GM19043 (cell line): ENCODE measurements at regions not wholly inside any gene's neighbourhood (a gene's known extent, or its start where the extent isn't known, plus 50 kb on each side); places are given as distances from the start of the nearest gene placed in this dataset.
"Not testable (repeated sequence)": the region's sequence is repeated elsewhere in the genome, so short reads cannot be mapped to it uniquely, and the experiment has no call there.

Experiments
- ATAC-seq: cut with Tn5 transposase; IDR thresholded peaks from one replicate; pipeline ENCODE4 v1.9.1; 2021; ENCODE audit warnings: low read depth; ENCODE audit not compliant: unreplicated experiment

DNA sequence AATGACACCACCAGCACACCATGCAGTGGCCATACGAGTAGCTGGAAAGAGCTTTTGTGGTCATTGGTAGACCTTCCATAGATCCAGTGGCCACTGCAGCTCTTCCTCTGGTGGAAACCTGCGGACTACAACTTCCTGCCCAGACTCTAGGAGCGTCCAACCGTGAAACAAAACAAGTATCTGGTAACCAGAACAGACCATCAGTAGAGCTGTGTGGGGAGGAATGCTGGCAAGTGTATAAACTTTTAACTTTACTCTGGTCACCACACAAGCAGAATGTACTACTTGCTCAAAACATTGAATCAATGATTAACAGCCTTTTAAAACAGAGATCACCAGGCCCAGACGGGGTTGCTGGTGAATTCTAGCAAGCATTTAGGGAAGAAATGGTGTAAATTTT lies 154.7 kb upstream of the DGKB start:
- no peak for ATAC-seq

GRCh38 chr7:15054304-15054703 lies 151.8 kb upstream of the DGKB start:
- not testable (repeated sequence) for ATAC-seq

DNA sequence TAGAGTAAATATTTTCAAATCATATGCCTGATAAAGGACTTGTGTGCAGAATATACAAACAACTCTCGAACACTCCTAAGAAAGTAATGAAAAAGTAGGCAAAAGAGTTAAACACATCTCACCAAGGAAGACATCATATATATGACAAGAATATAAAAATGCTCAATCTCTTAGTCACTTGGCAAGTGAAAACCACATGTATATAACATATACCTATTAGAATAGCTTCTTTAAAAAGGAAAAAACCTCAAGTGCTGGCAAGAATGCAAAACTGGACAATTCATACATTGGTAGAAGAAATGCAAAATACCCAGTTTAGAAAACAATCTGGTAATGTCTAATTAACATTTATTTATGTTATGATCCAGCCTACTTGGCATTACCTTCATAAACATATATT lies 146.6 kb upstream of the DGKB start:
- ATAC-seq: no peak

DNA sequence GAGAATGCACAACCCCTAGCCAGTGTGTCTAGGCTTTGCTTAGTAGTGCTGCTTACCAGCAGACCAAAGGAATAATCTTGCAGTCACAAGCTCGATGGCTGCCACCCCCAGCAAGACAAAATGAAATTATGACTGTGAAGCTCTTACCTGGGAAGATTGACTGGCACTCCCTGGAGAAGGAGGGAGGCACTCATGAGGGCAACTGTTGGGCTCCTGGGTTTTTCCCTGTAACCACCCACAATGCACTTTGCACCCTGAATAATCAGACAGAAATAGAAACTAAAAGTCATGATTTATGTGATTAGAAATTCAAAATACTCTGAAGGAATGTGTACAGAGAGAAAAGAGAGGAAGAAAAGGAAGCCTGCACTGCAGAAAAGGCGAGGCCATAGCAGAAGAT lies 144.3 kb upstream of the DGKB start:
- no peak for ATAC-seq

GRCh38 chr7:15043931-15044330 lies 141.4 kb upstream of the DGKB start:
- ATAC-seq: no peak

DNA sequence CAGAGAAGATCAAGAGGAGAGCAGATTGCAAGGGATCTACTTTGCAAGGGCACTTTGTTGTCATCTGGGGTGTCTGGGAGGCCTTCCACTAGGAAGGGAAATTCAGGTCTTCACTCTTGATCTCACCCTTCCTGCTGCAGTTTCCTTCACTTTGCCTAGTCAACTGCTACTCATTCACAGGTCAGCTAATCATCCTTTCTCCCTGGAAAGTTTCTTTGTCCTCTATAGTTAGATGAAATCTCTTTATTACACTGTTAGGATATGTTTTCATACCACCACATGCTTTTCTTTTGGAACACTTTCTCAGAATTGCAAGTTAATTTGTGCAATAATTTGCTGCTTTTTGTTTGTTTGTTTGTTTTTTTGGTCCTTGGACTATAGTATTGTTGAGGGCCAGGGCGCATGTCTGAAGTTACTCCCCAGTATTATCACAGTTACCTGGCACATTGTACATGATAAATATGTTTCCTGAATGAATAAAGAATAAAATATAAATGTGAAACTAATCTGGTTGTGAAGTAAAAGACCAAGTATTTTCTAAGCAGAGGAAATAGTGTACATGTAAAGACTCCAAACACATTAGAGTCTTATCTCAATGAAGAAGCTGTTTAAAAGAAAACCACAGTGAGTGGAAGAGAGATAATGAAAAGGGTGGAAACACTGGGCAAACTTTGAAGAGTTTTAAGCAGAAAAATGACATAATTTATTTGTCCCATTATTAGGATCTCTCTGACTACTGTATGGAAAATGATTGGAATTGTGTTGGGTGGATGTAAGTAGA lies 139.9 kb upstream of the DGKB start:
- no peak for ATAC-seq

GRCh38 chr7:15041226-15041625 lies 138.7 kb upstream of the DGKB start:
- no peak for ATAC-seq

GRCh38 chr7:15035814-15036213 lies 133.3 kb upstream of the DGKB start:
- no peak for ATAC-seq

GRCh38 chr7:15033039-15033438 lies 130.5 kb upstream of the DGKB start:
- ATAC-seq: no peak

DNA sequence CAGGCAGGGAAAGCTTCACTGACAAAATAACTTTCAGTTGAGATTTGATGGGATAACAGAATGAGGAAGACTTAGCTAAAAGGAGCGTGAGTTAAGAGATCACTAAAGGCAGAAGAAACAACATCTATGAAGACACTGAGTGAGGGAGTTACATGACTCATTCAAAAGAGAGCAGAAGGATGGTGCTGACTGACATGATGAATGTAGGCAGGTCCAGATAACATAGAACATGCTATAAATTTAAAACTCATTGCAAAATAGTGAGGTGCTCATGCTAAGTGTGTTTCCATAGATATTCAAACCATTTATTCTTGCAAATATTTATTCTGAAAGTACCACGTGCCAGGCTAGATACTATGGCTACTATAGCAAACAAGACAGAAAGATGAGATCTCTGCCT lies 116.4 kb upstream of the DGKB start:
- no peak for ATAC-seq

GRCh38 chr7:15016766-15017165 lies 114.2 kb upstream of the DGKB start:
- ATAC-seq: no peak

GRCh38 chr7:15016315-15016667 lies 113.7 kb upstream of the DGKB start:
- no peak for ATAC-seq

DNA sequence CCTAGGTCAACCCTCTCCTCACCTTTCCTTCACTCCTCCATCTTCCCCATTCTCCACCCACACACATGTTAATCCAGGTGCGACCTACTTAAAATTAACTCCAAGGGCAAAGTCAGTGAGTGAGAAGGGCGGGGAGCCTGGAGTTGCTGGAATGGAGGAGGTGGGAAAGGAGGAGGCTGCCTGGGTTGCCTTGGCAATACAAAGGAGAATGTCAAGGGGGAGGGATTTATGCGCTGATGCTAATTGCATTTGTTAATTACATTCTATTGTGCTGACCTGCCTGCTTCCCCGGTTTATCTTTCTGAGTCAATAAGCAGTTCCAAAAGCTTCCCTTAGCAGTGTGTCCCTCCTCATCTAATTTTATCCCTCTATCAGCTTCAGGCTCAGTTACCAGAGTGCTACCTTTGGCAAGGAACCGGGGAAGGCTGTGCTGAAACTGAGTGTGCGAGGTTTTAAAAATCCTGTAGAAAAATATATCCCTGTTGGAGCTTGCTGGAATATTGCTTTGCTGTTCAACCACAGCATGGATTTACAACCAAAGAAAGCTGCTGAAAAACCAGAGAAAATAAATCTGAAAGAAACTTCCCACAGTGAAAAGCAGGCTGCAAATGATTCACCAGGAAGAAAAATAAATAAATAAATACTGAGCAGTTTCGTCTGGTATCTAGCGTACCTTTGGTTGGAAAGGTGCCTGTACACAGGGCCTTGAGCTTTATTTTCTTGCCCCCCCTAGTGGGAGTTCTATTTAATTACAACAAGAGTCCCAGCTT lies 113.2 kb upstream of the DGKB start:
- peak; percentile 95 for ATAC-seq

DNA sequence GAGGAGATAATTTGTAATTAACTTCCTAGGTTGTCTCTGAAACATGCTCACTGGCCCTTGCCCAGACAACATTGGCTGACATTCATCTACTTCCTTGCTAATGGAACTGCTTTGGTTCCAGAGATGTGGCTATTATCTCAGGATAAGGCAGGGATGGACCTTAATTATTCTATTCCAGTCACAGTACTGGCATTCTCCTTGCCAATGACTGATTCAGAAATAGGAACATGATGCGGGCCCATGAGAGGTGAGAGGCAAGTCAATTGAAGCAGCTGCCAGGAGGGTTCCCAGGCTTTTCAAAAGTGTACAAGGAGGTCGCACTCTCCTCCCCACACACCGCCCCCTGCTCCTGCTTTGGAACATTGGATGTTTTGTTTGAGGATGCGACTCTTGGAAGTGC lies 109.6 kb upstream of the DGKB start:
- ATAC-seq: no peak

GRCh38 chr7:15011289-15011688 lies 108.7 kb upstream of the DGKB start:
- no peak for ATAC-seq

DNA sequence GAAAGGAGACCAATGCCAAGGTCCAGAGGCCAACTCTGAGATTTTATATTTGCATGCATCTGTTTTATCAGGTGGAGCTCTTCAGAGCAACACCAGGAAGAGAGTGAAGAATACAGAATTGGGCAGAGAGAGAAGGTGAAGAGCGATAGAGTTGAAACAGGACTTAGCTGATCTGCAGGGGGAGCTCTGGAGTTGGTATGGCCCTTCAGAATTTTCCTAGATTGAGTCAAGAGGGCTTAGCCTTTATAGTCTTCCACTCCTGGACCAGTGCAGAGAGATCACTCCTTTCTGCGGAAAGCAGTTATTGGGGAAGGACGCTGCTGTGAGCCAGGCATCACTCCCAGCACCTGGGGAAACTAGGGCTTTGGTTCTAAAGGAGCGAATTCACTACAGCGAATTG lies 105.0 kb upstream of the DGKB start:
- no peak for ATAC-seq

DNA sequence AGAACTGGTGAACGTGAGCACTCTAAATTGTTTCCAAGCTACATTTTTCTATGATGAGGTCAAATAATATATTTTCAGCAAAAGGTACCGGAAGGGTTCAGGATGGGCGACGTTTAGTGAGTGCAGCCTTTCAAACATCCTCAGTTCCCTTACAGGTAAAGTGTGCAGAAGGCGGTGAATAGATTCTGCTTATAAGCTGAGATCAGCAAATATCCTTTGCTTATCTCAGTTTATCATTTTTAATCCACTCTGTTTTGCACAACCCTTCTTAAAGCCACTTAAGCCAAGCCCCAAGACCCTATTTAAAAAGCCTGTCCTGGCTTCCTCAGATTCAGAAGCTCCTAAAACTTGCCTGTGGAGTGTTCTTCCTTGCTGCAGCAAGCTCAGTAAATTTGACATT lies 103.1 kb upstream of the DGKB start:
- no peak for ATAC-seq

GRCh38 chr7:15000157-15000556 lies 97.6 kb upstream of the DGKB start:
- no peak for ATAC-seq

DNA sequence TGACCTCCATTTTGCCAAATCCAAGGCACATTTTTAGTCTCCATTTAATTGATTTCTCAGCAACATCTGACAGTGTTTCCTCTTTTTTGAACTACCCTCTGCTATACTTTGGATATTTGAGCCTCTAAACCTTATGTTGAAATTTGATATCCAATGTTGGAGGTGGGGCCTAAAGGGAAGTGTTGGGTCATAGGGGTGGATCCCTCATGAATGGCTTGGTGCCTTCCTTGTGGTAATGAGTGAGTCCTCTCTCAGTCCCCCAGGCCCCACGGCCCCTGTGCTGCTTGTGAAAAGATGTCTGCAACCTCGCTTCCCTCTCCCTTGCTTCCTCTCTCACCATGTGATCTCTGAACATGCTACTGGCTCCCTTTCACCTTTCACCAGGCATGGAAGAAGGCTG lies 96.8 kb upstream of the DGKB start:
- no peak for ATAC-seq

DNA sequence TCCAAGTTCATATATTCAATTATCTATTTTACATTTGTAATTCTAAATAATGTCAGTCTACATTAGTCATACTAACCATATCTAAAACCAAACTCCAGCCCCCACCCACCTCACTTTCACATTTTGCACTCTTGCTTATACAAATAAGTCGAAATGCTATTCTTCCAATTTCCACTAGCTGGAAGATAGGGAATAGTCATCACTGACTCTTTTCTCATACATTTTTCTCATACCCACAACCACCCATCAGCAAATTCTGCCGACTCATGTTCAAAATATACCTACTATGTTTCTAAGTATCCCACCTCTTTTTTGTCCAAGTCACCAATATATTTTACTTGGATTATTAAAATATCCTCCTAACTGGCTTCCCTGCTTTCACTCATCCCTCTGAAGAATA lies 93.2 kb upstream of the DGKB start:
- no peak for ATAC-seq

GRCh38 chr7:14988941-14989340 lies 86.4 kb upstream of the DGKB start:
- no peak for ATAC-seq

- ATAC-seq: no peak
Observed at GRCh38 chr7:14978687-14979086, 76.1 kb upstream of the DGKB start.
